Esophagus squamous epithelium (tissue), 4 donors: ENCODE measurements at regions not wholly inside any gene's neighbourhood (a gene's known extent, or its start where the extent isn't known, plus 50 kb on each side); places are given as distances from the start of the nearest gene placed in this dataset.

Source experiments
- CTCF ChIP-seq, 6 experiments: fragments of 450-650 bp in 4 of 6; fragments of 200-600 bp in 2 of 6; sonication (generic) in 2 of 6; IDR thresholded peaks; one replicate each; pipeline ENCODE4 v1.5.1; 2016 to 2019; ENCODE audit warnings: antibody characterized with exemption in 6 of 6, mild to moderate bottlenecking in 4 of 6, moderate library complexity in 4 of 6
- POLR2A ChIP-seq, 4 donors: fragments of 450-650 bp; IDR thresholded peaks; one replicate each; pipeline ENCODE4 v1.6.1; 2017; ENCODE audit warnings: antibody characterized with exemption in 4 of 4, mild to moderate bottlenecking in 4 of 4, moderate library complexity in 3 of 4

- no peak for TF ChIP-seq CTCF (IDR thresholded peaks at IDR 0.05)
- TF ChIP-seq POLR2A (IDR thresholded peaks at IDR 0.05): no peak
These were observed 165.8 kb downstream of the LYPLAL1 start for GRCh38 chr1:219339466-219339865.
